OCI-LY3 (cell line): ENCODE measurements at regions not wholly inside any gene's neighbourhood (a gene's known extent, or its start where the extent isn't known, plus 50 kb on each side); places are given as distances from the start of the nearest gene placed in this dataset.

Experiments used
- H2AFZ ChIP-seq: fragments of 200-600, 300-600 bp; shearing (Covaris generic); 2 replicates; pipeline ENCODE4 v1.6.0; 2014; ENCODE audit warnings: antibody characterized with exemption, low read depth, low read length
- H3K27ac ChIP-seq: fragments of 200-600, 300-600 bp; sonication (generic); 2 replicates; pipeline ENCODE4 v1.5.1; 2014; ENCODE audit warnings: mild to moderate bottlenecking, low read length, moderate library complexity, mixed read lengths
- H3K27me3 ChIP-seq: fragments of 200-600, 300-600 bp; sonication (generic); 2 replicates; pipeline ENCODE4 v1.6.1; 2014; ENCODE audit warnings: low read depth, low read length, mixed read lengths
- H3K36me3 ChIP-seq: fragments of 200-600, 300-600 bp; sonication (generic); replicated peaks from 2 replicates; pipeline ENCODE3; 2014; ENCODE audit warnings: low read depth, low read length, mixed read lengths
- H3K4me1 ChIP-seq: fragments of 300-600, 200-600 bp; sonication (generic); 2 replicates; pipeline ENCODE4 v1.6.1; 2014; ENCODE audit warnings: low read length, mixed read lengths
- H3K4me2 ChIP-seq: fragments of 200-600, 300-600 bp; sonication (generic); 2 replicates; pipeline ENCODE4 v1.6.1; 2014; ENCODE audit warnings: low read length, mixed read lengths
- H3K4me3 ChIP-seq: fragments of 300-600, 200-600 bp; sonication (generic); 2 replicates; pipeline ENCODE4 v1.5.1; 2014; ENCODE audit warnings: antibody characterized with exemption, mild to moderate bottlenecking, low read length, moderate library complexity
- H3K79me2 ChIP-seq: fragments of 300-600, 200-600 bp; shearing (Covaris generic); 2 replicates; pipeline ENCODE4 v1.6.1; 2014; ENCODE audit warnings: mild to moderate bottlenecking, low read length, mixed read lengths
- H3K9ac ChIP-seq: fragments of 300-600, 200-600 bp; shearing (Covaris generic); 2 replicates; pipeline ENCODE4 v1.6.0; 2014; ENCODE audit warnings: mild to moderate bottlenecking, low read length, moderate library complexity
- H3K9me3 ChIP-seq: fragments of 200-600, 300-600 bp; shearing (Covaris generic); 2 replicates; pipeline ENCODE4 v1.6.1; 2014; ENCODE audit warnings: low read length, mixed read lengths; ENCODE audit not compliant: insufficient read depth
- H4K20me1 ChIP-seq: fragments of 200-600, 300-600 bp; sonication (generic); 2 replicates; pipeline ENCODE4 v1.6.1; 2016; ENCODE audit warnings: low read length, mixed read lengths; ENCODE audit not compliant: insufficient read depth
- EZH2phosphoT487 ChIP-seq: fragments of 200-600 bp; shearing (Covaris generic); IDR thresholded peaks from 2 replicates; pipeline ENCODE4 v1.6.1; 2018; ENCODE audit warnings: antibody characterized with exemption, mixed run types, low read depth
- TF ChIP-seq, protein P1 (sequence below): fragments of 200-600, 300-600 bp; sonication (generic); IDR thresholded peaks from 2 replicates; pipeline ENCODE4 v1.5.1; 2014; ENCODE audit warnings: antibody characterized with exemption, low read length, low read depth

- Histone ChIP-seq H3K4me1 (no peaks in the 10 kb centered on the region), H3K36me3 (no peaks in the 10 kb centered on the region), H3K27me3 (no peaks in the 10 kb centered on the region), H2AFZ (peak overlapping the region; percentile 43; the same call in 1 of the 2 replicates), H3K4me3 (no peak overlapping the region), H3K9ac (no peak overlapping the region), H3K79me2 (no peaks in the 10 kb centered on the region), H3K4me2 (no peak overlapping the region), H3K27ac (no peak overlapping the region), H4K20me1 (no peaks in the 10 kb centered on the region), H3K9me3 (no peaks in the 10 kb centered on the region)
- TF ChIP-seq EZH2phosphoT487 = no peak
- TF ChIP-seq, protein P1, sequence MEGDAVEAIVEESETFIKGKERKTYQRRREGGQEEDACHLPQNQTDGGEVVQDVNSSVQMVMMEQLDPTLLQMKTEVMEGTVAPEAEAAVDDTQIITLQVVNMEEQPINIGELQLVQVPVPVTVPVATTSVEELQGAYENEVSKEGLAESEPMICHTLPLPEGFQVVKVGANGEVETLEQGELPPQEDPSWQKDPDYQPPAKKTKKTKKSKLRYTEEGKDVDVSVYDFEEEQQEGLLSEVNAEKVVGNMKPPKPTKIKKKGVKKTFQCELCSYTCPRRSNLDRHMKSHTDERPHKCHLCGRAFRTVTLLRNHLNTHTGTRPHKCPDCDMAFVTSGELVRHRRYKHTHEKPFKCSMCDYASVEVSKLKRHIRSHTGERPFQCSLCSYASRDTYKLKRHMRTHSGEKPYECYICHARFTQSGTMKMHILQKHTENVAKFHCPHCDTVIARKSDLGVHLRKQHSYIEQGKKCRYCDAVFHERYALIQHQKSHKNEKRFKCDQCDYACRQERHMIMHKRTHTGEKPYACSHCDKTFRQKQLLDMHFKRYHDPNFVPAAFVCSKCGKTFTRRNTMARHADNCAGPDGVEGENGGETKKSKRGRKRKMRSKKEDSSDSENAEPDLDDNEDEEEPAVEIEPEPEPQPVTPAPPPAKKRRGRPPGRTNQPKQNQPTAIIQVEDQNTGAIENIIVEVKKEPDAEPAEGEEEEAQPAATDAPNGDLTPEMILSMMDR = no peak
Measured at GRCh38 chr7:126150278-126150958, 1102.3 kb downstream of the GRM8 start.

- Histone ChIP-seq H3K79me2 (no peaks in the 10 kb centered on the region), H3K4me2 (no peak overlapping the region), H3K36me3 (no peaks in the 10 kb centered on the region), H3K27me3 (no peaks in the 10 kb centered on the region), H3K4me1 (no peaks in the 10 kb centered on the region), H3K4me3 (no peak overlapping the region), H3K9ac (no peak overlapping the region), H3K9me3 (no peaks in the 10 kb centered on the region), H3K27ac (no peak overlapping the region), H2AFZ (no peak overlapping the region), H4K20me1 (no peaks in the 10 kb centered on the region)
- TF ChIP-seq EZH2phosphoT487 = no peak
- TF ChIP-seq, protein P1 = no peak
Measured at GRCh38 chr7:126140858-126141466, 1111.8 kb downstream of the GRM8 start.

DNA sequence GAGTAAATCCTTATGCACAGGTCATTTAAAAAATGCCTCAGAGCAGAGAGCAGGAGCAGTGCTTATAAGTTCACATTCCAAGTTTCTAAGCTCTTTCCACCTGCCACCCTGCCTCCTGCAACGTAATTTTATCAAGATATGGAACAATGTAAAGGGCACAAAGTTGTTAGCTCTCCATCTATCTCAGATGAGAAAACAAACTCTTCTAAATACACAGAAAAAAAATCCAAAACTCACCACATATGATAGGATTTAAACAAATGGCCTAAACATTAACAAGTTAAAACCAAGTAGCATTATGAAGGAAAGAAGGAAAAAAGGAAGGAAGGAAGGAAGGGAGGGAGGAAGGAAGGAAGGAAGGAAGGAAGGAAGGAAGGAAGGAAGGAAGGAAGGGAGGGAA, 1132.8 kb downstream of the GRM8 start:
- no peak overlapping the region for H3K4me3 ChIP-seq
- H3K36me3 ChIP-seq = no peaks in the 10 kb centered on the region
- H3K9ac ChIP-seq = no peak overlapping the region
- H3K4me2 ChIP-seq = no peak overlapping the region
- H2AFZ ChIP-seq = no peak overlapping the region
- no peak for TF ChIP-seq EZH2phosphoT487
- TF ChIP-seq, protein P1 = no peak
- H3K27ac ChIP-seq = no peak overlapping the region
- no peaks in the 10 kb centered on the region for H3K9me3 ChIP-seq
- H3K4me1 ChIP-seq = no peaks in the 10 kb centered on the region
- H3K79me2 ChIP-seq = no peaks in the 10 kb centered on the region
- H3K27me3 ChIP-seq = no peaks in the 10 kb centered on the region
- no peaks in the 10 kb centered on the region for H4K20me1 ChIP-seq

- no peak overlapping the region for H3K4me2 ChIP-seq
- no peaks in the 10 kb centered on the region for H3K9me3 ChIP-seq
- no peaks in the 10 kb centered on the region for H3K79me2 ChIP-seq
- H3K36me3 ChIP-seq = no peaks in the 10 kb centered on the region
- no peak overlapping the region for H3K9ac ChIP-seq
- H3K4me3 ChIP-seq = no peak overlapping the region
- H3K27ac ChIP-seq = no peak overlapping the region
- no peak for TF ChIP-seq EZH2phosphoT487
- TF ChIP-seq, protein P1 = no peak
- no peaks in the 10 kb centered on the region for H4K20me1 ChIP-seq
- H3K27me3 ChIP-seq = no peaks in the 10 kb centered on the region
- H2AFZ ChIP-seq = no peak overlapping the region
- no peaks in the 10 kb centered on the region for H3K4me1 ChIP-seq
Measured at GRCh38 chr7:126103582-126103981, 1149.2 kb downstream of the GRM8 start.
